Neuronal stem cell (in vitro differentiated cells): ENCODE measurements at regions not wholly inside any gene's neighbourhood (a gene's known extent, or its start where the extent isn't known, plus 50 kb on each side); places are given as distances from the start of the nearest gene placed in this dataset.
A peak's percentile ranks its signal among the peaks of the same experiment; 100 is the strongest.
"Not testable (repeated sequence)": the region's sequence is repeated elsewhere in the genome, so short reads cannot be mapped to it uniquely, and the experiment has no call there.

Experiments
- DNase-seq: peaks from one replicate; pipeline ENCODE4 v3.0.0-alpha.2; 2013; ENCODE audit warnings: low spot score
- H2AFZ ChIP-seq: one replicate; pipeline ENCODE4 v1.6.1; 2013; ENCODE audit warnings: mild to moderate bottlenecking, low read length, inconsistent platforms
- H2AK5ac ChIP-seq: 2 replicates; pipeline ENCODE4 v1.6.1; 2013; ENCODE audit warnings: low read depth, mild to moderate bottlenecking, inconsistent platforms, low read length, moderate library complexity, mixed read lengths
- H2BK120ac ChIP-seq: 2 replicates; pipeline ENCODE4 v1.6.1; 2013; ENCODE audit warnings: low read depth, mild to moderate bottlenecking, inconsistent platforms, low read length, moderate library complexity, mixed read lengths
- H2BK12ac ChIP-seq: one replicate; pipeline ENCODE4 v1.6.1; 2013; ENCODE audit warnings: low read length, inconsistent platforms
- H2BK15ac ChIP-seq: 2 replicates; pipeline ENCODE4 v1.6.1; 2013; ENCODE audit warnings: mild to moderate bottlenecking, low read length, inconsistent platforms, mixed read lengths
- H2BK5ac ChIP-seq: one replicate; pipeline ENCODE4 v1.6.1; 2013; ENCODE audit warnings: inconsistent platforms, mild to moderate bottlenecking, low read length, moderate library complexity
- H3K14ac ChIP-seq: one replicate; pipeline ENCODE4 v1.6.1; 2013; ENCODE audit warnings: low read length, inconsistent platforms
- H3K18ac ChIP-seq: 2 replicates; pipeline ENCODE4 v1.6.1; 2013; ENCODE audit warnings: low read length, inconsistent platforms
- H3K23ac ChIP-seq: 2 replicates; pipeline ENCODE4 v1.6.1; 2013; ENCODE audit warnings: low read depth, mild to moderate bottlenecking, mixed read lengths, low read length, inconsistent platforms; ENCODE audit not compliant: poor library complexity
- H3K27ac ChIP-seq: replicated peaks from 3 replicates; pipeline ENCODE4 v1.5.1; 2013; ENCODE audit warnings: low read length, inconsistent platforms
- H3K27me3 ChIP-seq, 3 experiments: 2 replicates each; pipeline ENCODE4 v1.6.1; 2013; ENCODE audit warnings: low read length in 3 of 3, mild to moderate bottlenecking in 2 of 3, inconsistent platforms in 1 of 3, low read depth in 1 of 3, mixed read lengths in 1 of 3, moderate library complexity in 1 of 3; ENCODE audit not compliant: control insufficient read depth in 3 of 3, insufficient read depth in 3 of 3
- H3K36me3 ChIP-seq, 2 donors: replicated peaks in 1 of 2; 2 replicates each; pipeline ENCODE4 v1.6.1; 2013; ENCODE audit warnings: low read length in 2 of 2; ENCODE audit not compliant: control insufficient read depth in 2 of 2, insufficient read depth in 2 of 2
- H3K4ac ChIP-seq: 2 replicates; pipeline ENCODE4 v1.6.1; 2013; ENCODE audit warnings: inconsistent platforms, mild to moderate bottlenecking, low read length, moderate library complexity
- H3K4me1 ChIP-seq, 2 donors: 1 replicate in 1 of 2; 2 replicates in 1 of 2; pipeline ENCODE4 v1.6.1; 2013; ENCODE audit warnings: low read length in 2 of 2, low read depth in 1 of 2; ENCODE audit not compliant: control insufficient read depth in 2 of 2, insufficient read depth in 1 of 2
- H3K4me2 ChIP-seq: one replicate; pipeline ENCODE4 v1.6.1; 2013; ENCODE audit warnings: mild to moderate bottlenecking, low read length, inconsistent platforms; ENCODE audit not compliant: insufficient read depth, poor library complexity, severe bottlenecking
- H3K4me3 ChIP-seq, 2 donors: 2 replicates each; pipeline ENCODE4 v1.5.1; 2013; ENCODE audit warnings: low read length in 2 of 2, mild to moderate bottlenecking in 2 of 2, inconsistent platforms in 1 of 2, moderate library complexity in 1 of 2
- H3K79me1 ChIP-seq: one replicate; pipeline ENCODE4 v1.6.1; 2013; ENCODE audit warnings: low read depth, mild to moderate bottlenecking, inconsistent platforms, low read length, moderate library complexity
- H3K9ac ChIP-seq: one replicate; pipeline ENCODE4 v1.6.1; 2013; ENCODE audit warnings: mild to moderate bottlenecking, low read depth, low read length, inconsistent platforms; ENCODE audit not compliant: poor library complexity
- H3K9me3 ChIP-seq, 2 donors: replicated peaks in 1 of 2; 2 replicates each; pipeline versions ENCODE3 to v1.6.1; 2013; ENCODE audit warnings: low read length in 2 of 2, mild to moderate bottlenecking in 2 of 2, inconsistent platforms in 1 of 2, low read depth in 1 of 2, mixed read lengths in 1 of 2, moderate library complexity in 1 of 2; ENCODE audit not compliant: control insufficient read depth in 2 of 2, insufficient read depth in 1 of 2
- H4K8ac ChIP-seq: one replicate; pipeline ENCODE4 v1.6.1; 2013; ENCODE audit warnings: low read depth, mild to moderate bottlenecking, inconsistent platforms, low read length, moderate library complexity
- H4K91ac ChIP-seq: one replicate; pipeline ENCODE4 v1.6.1; 2013; ENCODE audit warnings: low read length, low read depth, mild to moderate bottlenecking, inconsistent platforms; ENCODE audit not compliant: poor library complexity
- WGBS, 2 donors: extraction: QIAGEN DNeasy Blood & Tissue Kit; methylation state at CpG; one replicate each; pipeline ENCODE4 v1.1.7; 2013; ENCODE audit warnings: missing lambda C conversion rate in 2 of 2, mixed read lengths in 1 of 2; ENCODE audit not compliant: insufficient read length in 2 of 2, insufficient replicate concordance in 1 of 2; ENCODE audit errors: extremely low coverage in 2 of 2; 5-methylcytosine and 5-hydroxymethylcytosine counted together

DNA sequence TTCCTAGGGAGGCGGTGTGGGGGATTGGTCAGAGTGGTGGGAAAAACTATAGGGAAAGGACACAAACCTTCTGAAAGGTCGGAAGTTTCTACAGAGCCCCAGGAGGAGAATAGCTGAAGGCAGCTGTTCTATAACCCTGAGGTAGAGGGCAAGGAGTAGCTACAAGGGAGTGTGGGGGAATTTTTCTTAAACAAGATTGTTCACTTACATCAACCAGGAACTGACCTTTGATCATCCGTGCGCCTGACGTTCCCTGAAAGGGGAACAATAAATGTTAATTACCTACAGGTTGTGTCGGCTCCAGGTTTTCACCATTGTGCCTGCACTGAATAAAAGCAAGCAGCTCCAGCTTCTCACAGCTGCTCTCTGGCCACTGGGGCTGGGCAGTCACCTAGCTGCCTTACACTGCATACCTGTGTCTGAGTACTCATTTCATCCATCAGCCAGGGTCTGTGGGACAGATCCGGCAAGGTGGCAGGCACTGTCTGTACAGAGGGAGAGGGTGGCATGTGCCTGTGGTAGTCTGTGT, 59.3 kb upstream of the IMP4 start:
- not testable (repeated sequence) for H4K91ac ChIP-seq, DNase-seq, H3K27ac ChIP-seq, H2AFZ ChIP-seq, H3K79me1 ChIP-seq, H3K14ac ChIP-seq, H3K9me3 ChIP-seq, H2BK5ac ChIP-seq, H3K4me1 ChIP-seq, H3K4me3 ChIP-seq, H3K23ac ChIP-seq, H3K4me2 ChIP-seq, H3K4ac ChIP-seq, H2BK12ac ChIP-seq, H2BK15ac ChIP-seq, H4K8ac ChIP-seq, H3K36me3 ChIP-seq, H3K27me3 ChIP-seq, H2AK5ac ChIP-seq, H3K18ac ChIP-seq, H2BK120ac ChIP-seq, H3K9ac ChIP-seq
- WGBS, 2 donors, result no CpG with 5 or more reads among the region's 7 CpGs

DNA sequence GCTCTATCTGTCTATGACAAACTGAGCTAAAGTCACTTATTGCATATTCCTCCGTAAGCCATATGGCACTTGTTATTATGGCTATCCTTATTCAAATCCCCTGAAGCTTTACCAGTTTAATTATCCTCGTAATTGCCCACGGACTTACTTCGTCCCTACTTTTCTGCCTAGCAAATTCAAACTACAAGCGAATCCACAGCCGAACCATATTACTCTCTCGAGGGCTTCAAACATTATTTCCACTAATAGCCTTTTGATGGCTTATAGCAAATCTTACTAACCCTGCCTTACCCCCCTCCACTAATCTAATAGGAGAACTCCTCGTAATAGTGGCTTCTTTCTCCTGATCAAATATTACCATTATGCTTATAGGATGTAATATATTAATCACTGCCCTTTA, 63.1 kb upstream of the IMP4 start:
- not testable (repeated sequence) for H2BK15ac ChIP-seq, H3K36me3 ChIP-seq, H3K9ac ChIP-seq, H2BK120ac ChIP-seq, H4K8ac ChIP-seq, H2BK12ac ChIP-seq, DNase-seq, H3K9me3 ChIP-seq, H3K4ac ChIP-seq, H3K4me1 ChIP-seq, H3K27me3 ChIP-seq, H3K23ac ChIP-seq, H2AFZ ChIP-seq, H2BK5ac ChIP-seq, H3K4me2 ChIP-seq, H3K18ac ChIP-seq, H3K14ac ChIP-seq, H3K4me3 ChIP-seq, H3K27ac ChIP-seq, H2AK5ac ChIP-seq, H4K91ac ChIP-seq, H3K79me1 ChIP-seq
- WGBS, 2 donors, result no CpG with 5 or more reads among the region's 8 CpGs

DNA sequence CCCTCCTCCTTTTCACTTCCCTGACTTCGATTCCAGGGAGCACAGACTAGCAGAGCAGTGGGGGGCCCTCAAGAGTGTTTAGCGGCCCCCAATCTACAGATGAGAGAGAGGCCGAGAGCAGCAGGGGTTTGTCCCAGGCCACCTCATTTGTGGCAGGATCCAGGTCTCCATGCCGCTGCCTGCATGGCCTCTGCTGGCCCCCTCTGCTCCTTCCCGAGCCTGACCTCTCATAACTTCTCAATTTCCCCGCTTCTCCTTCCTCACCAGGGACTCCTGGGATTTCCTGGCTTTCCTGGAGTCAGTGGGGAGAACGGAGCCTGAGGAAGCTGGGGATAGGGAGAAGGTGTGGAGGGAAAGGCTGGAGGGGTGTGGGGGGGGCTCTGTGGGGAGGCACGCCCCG, 70.1 kb upstream of the TUBA3E start:
- not testable (repeated sequence) for H2BK12ac ChIP-seq, DNase-seq, H3K4me1 ChIP-seq, H3K4me3 ChIP-seq, H3K9me3 ChIP-seq, H4K91ac ChIP-seq, H3K9ac ChIP-seq, H2BK5ac ChIP-seq, H2BK15ac ChIP-seq, H3K4me2 ChIP-seq, H3K4ac ChIP-seq, H4K8ac ChIP-seq, H2BK120ac ChIP-seq, H3K27ac ChIP-seq, H3K14ac ChIP-seq, H3K18ac ChIP-seq, H3K79me1 ChIP-seq, H3K36me3 ChIP-seq, H2AFZ ChIP-seq, H3K27me3 ChIP-seq, H3K23ac ChIP-seq, H2AK5ac ChIP-seq
- no CpG with 5 or more reads among the region's 9 CpGs for WGBS, 2 donors

DNA sequence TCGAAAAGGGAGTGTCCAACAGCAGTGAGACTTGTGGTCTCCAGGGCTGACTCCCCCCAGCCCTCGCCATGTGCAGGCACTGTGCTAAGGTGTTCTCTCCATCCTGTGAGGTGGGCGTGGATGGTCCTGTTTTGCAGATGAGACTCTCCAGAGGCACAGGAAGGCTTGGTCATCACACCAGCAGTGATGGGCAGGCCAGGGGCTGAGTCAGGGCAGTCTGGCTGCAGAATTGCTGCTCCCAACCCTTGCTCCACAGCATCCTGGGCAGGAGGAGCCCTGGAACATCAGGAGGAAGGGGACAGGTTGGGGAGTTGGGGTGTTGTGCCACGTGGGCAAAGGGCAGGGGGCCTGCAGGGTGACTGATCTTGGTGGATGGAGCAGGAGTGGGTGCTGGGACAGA, 69.3 kb upstream of the TUBA3E start:
- not testable (repeated sequence) for DNase-seq, H4K8ac ChIP-seq, H3K79me1 ChIP-seq, H3K23ac ChIP-seq, H3K4me2 ChIP-seq, H3K9ac ChIP-seq, H3K27ac ChIP-seq, H3K4ac ChIP-seq, H3K4me3 ChIP-seq, H2BK15ac ChIP-seq, H2AK5ac ChIP-seq, H2BK12ac ChIP-seq, H2BK5ac ChIP-seq, H3K4me1 ChIP-seq, H4K91ac ChIP-seq, H3K36me3 ChIP-seq, H2AFZ ChIP-seq, H3K18ac ChIP-seq, H3K9me3 ChIP-seq, H2BK120ac ChIP-seq
- H3K27me3 ChIP-seq, result peaks cover 0 to 15% (median 0%) of the 10 kb centered on the region in 3 experiments
- WGBS, 2 donors, result no CpG with 5 or more reads among the region's 4 CpGs
- H3K14ac ChIP-seq, result peak overlapping the region; percentile 4
